HCEC 1CT (cell line): ENCODE measurements at regions not wholly inside any gene's neighbourhood (a gene's known extent, or its start where the extent isn't known, plus 50 kb on each side); places are given as distances from the start of the nearest gene placed in this dataset.
"Not testable (repeated sequence)": the region's sequence is repeated elsewhere in the genome, so short reads cannot be mapped to it uniquely, and the experiment has no call there.

Source experiments
- DNase-seq: peaks from one replicate; pipeline ENCODE4 v3.0.0-alpha.2; 2017

DNA sequence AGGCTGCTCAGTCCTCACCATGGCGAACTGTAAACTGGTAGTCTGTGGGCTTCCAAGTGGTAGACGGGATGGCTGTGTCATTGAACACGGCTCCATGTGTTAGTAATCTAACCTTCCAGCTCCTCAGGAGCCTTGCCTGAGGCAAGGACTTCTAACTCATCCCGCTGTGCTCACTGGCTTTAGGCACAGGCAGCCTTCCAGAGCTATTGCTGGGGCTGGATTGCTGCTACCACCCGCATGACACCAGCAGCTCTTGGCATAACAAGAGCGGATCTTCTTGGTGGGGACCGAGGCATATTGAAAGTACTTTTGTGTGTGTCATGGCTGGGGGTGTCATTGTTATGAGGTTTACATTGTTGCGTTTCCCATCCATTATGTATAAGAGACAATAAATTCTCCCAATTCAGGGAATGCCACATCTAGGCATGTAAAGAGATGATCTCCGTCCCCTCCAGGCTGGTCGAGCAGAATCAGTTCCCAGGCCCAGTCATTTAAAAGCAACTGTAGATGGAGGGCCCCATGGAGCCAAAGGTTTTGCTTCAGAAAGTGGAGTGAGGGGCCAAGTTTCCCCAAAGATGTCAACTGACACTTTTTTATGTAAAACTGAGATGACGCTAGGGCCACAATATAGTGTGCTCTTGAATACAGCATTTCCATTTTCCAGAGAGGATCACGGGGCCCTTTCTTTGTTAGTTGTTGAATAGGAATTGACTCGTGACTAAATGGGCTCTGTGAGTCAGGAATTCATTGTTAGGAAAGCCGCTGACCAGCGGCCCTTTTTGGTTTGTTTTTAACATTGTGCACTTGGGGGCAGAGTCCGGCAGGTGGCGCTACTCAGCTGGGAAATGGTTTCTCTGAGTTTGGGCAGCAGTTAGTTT is 759.5 kb downstream of the TAF11L14 start:
- DNase-seq, result peak; percentile 61

DNA sequence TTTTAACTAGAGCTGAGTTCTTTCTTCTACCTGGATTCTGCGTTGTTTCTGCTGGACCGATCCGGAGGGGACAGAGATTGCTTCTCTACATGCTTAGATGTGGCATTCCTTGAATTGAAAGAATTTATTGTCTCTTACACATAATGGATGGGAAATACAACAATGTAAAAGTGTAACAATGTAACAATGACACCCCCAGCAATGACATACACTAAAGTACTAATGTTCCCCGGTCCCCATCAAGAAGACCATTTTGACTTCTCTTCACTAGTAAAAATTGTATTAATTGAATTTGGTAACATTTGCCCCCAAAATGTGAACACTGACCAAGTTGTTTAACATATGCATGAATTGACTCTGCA is 760.2 kb downstream of the TAF11L14 start:
- DNase-seq, result no peak

DNA sequence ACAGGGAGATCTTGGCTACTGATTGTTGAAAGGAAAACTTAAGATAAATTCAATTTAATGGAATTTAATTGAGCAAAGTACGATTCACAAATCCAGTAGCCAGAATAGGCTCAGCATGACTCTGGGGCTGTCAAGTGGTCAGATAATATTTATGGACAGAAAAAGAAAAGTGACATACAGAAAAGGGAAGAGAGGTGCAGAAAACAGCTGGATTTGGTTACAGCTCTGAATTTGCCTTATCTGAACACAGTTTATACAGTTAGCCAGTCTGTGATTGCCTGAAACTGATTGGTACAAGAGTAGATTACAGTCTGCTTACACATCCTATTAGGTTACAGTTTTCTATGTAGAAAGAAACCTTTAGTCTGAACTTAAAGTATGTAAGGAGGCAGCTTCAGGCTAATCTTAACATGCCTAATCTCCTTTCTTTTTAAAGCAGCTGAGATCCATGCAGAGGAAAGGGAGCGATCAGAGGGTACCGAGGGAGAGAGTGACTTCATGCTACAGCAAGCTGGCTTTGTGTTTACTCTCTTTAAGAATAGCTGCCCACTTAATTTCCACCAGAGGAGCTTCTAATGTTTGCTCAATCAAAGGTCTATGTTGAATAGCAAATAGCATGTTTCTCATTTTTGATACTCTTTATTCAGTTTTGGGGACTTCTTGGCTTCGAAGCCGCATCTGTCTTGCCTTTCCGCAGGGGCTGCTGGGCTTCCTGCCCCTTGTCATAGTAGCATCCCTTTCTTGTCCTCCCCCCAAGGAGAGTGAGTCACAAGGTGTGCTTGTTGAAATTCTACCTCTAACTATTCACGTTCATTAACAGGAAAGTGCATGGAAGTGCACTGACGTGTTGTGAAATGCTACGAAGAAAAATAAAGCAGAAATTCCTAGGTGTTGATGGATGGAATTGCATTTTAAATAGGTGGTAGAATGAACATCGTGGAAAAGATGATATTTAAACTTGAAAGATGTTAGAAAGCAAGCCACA is 761.2 kb downstream of the TAF11L14 start:
- DNase-seq, result no peak

DNA sequence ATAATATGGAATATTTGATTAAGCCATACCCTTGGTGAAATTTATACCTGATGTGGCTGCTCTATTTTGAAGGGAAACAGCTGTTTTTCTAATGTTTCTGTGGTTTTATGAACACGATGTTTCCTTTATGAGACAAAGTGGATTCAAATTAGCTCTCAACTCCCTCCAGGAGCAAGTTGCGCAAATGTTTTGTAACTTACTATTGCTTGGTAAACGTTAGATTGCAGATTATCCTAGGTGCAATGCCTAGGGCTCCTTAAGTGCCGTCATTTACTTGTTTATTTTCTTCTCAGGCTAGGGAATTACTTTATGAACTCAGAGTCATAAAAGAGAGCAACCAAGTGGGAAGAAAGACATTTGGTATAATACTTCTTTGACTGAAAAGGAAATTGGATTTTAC is 763.1 kb downstream of the TAF11L14 start:
- DNase-seq, result no peak

DNA sequence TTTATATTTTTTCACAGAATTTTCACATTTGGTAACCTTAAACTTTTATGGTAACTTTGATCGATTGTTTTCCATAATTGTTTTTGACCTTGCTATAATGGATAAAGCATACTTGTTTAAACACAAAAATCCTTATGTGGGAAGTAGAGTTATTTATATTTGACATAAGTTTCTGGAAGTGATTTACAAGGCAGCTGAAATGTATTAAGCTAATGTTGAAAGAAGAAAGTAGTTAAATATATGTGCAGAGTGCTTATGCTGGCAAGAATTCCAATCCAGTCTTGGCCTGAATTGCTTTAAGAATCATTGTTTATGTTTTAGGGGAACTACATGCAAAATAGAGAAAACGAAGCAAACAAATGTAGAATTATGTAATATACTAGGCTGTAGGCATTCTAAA is 763.6 kb downstream of the TAF11L14 start:
- no peak for DNase-seq

DNA sequence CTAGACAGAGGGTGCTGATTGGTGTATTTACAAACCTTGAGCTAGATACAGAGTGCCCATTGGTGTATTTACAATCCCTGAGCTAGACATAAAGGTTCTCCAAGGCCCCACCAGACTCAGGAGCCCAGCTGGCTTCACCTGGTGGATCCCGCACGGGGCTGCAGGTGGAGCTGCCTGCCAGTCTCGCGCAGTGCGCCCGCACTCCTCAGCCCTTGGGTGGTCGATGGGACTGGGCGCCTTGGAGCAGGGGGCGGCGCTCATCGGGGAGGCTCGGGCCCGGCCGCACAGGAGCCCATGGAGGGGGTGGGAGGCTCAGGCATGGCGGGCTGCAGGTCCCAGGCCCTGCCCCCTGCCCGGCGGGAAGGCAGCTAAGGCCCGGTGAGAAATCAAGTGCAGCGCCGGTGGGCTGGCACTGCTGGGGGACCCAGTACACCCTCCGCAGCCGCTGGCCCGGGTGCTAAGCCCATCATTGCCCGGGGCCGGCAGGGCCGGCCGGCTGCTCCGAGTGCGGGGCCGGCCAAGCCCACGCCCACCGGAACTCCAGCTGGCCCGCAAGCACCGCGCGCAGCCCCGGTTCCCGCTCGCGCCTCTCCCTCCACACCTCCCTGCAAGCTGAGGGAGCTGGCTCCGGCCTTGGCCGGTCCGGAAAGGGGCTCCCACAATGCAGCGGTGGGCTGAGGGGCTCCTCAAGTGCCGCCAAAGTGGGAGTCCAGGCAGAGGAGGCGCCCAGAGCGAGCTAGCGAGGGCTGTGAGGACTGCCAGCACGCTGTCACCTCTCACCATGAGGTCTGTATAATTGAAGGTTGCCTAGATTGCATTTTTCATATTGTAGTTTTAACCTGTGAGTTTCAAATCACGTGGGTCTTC is 765.4 kb downstream of the TAF11L14 start:
- DNase-seq, result not testable (repeated sequence)

DNA sequence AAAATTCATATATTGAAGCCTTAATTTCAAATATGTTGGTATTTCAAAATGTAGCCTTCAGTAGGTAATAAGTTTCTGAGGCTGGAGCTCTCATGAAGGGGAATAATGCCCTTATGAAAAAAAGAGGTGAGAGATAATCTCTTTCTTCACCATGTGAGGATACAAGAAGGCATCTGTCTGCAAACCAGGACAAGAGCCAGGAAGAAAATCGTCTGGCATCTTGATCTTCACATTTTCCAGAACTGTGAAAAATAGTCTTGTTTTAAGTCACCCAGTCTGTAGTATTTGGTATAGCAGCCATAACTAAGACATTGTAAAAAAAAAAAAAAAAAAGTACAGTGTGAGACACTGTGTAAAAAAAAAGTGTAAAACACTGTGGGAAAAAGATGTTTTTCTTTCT is 768.9 kb downstream of the TAF11L14 start:
- no peak for DNase-seq

DNA sequence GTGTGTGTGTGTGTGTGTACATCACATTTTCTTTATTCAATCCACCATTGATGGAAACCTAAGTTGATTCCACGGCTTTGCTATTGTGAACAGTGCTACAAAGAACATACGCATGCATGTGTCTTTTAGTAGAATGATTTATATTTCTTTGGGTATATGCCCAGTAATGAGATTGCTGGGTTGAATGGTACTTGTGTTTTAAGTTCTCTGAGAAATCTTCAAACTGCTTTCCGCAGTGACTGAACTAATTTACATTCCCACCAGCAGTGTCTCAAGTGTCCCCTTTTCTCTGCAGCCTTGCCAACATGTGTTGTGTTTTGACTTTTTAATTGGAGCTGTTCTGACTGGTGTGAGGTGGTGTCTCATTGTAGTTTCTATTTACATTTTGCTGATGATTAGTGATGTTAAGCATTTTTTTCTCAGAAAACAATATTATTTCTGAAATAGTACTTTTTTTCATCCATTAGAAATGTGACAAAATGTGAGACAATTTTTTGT is 769.7 kb downstream of the TAF11L14 start:
- no peak for DNase-seq

DNA sequence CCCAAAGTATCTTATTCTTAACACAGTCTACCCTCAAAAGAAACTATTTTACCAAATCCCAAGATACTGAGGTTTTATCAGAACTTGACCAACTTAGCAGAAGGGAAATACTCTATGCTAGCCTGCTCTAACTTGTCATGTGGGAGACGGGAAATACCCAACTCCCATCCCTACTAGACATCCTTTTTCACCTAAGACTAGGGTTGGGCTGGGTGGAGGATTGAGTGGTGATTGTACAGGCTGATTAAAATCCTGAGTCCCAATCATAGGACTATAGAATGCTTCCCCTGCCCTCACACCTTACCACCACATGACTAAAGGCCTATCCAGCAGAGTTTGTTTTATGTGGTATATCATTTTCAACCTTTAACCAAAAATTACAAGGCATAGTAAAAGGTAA is 786.5 kb downstream of the TAF11L14 start:
- DNase-seq, result no peak

DNA sequence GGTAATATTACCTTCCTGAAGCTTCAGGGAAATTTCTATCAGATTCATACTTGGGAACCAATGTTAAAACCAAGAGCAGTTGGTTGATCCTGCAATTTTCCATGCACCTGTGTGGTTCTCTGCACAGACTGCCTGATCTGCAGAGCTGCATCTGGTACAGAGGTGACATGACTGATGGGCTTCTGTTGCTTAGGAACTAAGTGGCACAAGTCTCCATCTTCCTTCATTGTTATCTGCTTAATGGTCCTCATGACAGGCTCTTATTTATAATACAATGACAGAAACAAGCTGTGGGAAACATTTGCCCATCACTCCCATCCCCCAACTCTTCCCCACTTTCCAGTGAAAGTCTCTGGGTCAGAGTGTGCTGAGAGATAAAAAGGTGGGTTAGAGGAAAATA is 799.1 kb downstream of the TAF11L14 start:
- no peak for DNase-seq

DNA sequence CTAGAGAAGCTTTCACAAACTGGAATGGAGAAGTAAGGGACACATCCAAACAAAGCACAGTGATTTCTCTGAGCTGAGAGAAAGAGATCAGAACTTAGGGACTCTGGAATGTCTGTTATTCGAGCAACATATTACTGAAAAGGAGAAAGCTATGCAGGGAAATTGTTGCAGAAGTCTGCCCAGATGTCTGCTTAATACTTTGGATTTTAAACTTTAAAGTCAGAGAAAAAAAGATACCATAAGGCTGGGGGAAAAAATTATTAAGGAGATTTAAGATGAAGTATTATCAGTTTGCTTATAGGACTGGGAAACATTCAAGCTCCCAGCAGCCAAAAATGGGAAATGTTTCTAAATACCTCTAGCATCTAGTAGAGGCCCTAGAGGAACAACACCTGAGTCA is 803.9 kb downstream of the TAF11L14 start:
- no peak for DNase-seq

DNA sequence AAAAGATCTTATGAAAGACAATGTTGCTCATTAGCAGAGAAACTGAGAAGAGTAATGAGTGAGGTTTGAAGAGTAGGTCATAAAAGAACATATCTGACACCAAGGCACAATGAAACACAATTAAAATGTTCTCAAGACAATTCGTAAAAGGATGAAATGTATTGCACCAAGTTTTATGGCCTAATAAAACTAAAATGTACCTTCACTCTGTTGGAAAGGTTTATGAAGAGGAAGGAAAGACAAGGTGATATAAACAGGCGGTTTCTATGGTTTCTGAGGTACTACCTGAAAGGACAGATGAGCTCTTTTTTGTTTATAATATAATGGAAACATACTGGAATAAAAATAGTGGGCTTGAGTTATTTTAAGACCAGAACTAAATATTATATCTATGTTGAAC is 821.3 kb downstream of the TAF11L14 start:
- DNase-seq, result no peak

DNA sequence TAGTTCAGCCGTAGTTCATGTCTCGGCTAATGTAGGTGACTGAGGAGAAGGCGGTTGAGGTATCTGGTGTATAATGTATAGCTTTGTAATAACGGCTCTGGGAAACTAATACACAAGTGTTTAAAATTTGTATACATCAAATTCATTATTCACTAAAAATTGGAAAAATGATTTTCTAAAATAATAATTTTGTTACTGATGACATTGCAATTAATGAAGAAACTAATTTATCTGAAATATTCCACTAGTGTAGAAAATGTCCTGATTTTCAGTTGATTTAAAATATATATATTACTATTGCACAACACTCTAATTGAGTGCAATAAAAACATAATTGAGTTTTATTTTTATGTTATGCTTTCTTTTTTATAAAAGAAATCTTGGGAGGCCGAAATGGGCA is 823.0 kb downstream of the TAF11L14 start:
- DNase-seq, result no peak

DNA sequence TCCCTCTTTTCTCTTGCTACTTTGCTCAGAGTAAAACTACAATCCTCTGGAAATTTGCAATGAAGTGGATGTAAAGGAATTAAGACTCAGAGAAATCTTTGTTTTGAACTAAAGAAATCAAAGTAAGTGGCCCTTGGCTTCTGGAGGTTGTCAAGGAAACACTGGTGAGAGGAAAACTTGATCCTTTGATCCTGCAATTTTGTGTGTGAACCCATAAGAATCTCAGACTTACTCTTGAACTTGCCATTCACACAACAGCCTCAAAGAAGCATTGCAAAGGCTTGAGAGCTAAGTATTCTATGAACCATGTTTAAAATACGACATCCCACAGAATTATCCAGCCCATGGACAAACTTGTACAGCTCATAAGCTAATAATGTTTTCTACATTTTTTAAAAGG is 827.5 kb downstream of the TAF11L14 start:
- DNase-seq, result no peak

DNA sequence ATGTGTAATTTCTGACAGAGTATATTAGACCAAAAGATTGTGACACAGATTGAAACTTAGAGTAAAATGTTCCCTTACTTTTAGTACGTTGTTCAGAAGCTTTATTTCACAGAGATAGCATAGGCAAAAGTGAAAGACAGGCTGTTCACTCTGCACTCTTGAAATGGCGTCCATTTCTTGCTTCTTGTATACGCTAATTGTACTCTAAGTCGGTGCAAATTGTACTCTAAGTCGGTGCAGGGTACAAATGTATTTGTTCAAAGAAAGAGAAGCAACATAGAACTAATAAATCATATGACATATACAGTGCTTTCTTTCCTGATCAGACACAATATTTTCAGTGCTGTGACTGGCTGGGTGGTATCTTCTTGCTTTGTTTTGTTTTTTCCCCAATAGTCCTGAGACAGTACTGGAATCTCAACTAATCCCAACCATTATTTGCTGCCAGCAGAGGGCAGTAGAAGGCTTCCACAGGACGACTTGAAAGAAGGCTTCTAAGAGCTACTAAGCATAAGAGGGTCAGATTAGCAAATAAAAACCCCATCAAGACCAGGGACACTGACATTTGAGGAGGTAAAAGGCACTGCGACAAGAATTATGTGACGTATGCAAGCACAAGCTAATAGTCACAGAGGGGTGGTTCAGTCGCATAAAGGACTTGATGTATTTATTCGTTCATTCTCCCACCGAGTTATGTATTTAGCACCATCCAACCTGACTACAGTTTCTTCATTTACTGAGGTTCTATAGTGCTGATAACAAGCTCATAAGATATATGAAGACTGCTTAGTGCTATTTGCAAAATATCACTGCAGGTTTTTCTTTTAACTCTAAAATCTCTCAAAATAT is 831.8 kb downstream of the TAF11L14 start:
- peak; percentile 75 for DNase-seq

DNA sequence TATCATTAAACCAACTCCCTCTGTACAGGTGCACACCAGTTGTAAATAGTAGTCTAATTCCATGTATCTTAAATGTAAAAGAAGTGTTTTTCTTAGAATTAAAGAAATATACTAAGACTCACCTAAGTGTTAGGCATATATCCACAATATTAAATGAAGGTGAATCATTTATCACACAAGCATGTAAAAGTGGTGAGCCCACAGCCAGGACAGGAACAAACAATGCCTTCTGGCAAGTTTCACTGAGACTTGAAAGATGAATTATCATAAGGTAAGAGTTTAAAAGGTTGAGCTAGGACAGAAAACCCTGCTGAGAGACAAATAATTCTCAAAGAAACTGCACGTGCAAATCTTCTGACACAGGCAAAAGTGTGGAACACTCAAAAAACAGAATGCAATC is 832.5 kb downstream of the TAF11L14 start:
- DNase-seq, result no peak

DNA sequence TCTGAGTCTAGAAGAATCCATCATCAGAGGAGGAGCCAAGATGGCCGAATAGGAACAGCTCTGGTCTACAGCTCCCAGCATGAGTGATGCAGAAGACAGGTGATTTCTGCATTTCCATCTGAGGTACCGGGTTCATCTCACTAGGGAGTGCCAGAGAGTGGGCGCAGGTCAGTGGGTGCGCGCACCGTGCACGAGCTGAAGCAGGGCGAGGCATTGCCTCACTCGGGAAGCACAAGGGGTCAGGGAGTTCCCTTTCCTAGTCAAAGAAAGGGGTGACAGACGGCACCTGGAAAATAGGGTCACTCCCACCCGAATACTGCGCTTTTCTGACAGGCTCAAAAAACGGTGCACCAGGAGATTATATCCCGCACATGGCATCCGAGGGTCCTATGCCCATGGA is 837.5 kb downstream of the TAF11L14 start:
- not testable (repeated sequence) for DNase-seq

DNA sequence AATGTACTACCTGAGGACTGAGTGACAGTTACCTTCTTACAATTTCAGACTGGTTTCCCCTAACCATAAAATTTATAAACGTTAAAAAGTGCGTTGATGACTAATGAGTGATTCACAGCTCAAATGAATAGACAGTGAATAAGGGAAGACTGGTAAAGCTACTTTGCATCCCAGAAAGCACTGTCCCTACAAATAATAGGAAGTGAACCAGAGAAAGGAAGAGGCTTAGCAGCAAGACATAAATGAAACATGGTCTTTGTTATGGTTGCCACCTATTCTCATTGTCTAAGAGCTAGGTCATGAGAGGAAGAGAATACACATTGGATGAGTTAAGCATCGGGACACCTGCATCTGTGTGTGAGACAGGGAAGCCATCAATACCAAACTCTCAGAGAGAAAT is 849.2 kb downstream of the TAF11L14 start:
- DNase-seq, result peak; percentile 22

DNA sequence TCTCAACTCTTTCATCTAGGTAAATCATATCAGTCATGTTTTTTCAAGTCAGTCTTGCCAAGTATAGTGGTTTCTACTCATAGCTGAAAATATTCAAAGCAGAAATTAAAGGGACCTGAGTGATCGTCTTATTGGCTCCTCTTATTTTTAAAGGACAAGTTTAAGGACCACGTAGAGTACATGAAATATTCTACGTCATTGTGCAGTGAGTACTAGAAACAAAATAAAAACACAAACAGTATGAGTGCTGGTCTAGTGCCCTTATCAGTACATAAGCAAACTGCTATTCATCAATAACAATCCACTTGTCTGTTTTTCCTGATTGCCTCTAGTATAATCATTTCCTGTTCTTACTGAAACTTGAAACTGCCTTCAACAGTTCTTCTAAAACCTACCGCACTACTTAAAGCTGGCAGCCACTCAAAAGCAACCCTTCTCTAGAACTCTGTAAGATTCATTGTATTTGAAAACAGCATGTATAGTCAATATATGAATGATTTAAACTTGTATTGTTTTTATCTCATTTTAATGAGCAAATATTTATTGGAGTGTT is 853.7 kb downstream of the TAF11L14 start:
- DNase-seq, result no peak

DNA sequence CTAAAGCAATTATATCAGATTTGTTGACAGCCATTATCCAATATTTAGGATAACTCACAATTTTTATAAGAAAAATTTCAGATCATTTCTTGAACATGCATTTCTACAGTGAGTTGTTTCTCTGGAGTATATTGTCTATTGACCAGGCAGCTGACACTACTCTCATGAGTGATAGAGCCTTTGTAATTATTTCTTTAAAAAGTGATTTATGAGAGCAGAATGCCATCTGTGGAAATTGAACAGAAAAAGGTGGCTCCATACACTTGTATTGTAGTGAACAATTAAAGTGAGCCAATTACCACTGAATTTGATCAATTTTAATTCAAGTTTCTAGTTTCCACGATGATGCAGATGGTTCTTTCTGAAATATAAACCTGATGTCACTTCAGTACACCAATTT is 855.4 kb downstream of the TAF11L14 start:
- DNase-seq, result no peak

DNA sequence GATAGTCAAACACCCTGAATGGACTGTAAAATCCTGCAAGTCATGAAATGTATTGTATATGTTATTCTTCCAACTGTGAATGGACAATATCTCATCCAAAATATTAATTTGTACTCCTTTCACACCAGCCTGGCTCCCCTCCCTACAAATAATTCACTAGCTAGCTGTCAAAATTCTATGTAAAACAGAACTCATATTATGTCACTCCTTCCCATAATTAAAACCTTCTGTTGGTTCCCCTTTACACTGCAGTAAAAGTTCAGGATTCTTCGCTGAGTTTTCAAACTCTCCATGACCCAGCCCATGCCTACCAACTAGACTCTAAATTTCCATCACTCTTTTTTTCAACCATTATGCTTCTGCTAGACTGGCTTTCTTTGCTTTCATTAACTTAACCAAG is 857.1 kb downstream of the TAF11L14 start:
- no peak for DNase-seq
